Activated naive CD4-positive, alpha-beta T cell treated with anti-CD3 and anti-CD28 coated beads for 36 hours (primary cell): ENCODE measurements at regions not wholly inside any gene's neighbourhood (a gene's known extent, or its start where the extent isn't known, plus 50 kb on each side); places are given as distances from the start of the nearest gene placed in this dataset.

Experiments
- CTCF ChIA-PET: fragments of 350-600 bp; sonication (Branson Sonifier 250); formaldehyde crosslinking; loops from one replicate; lab custom pipeline; 2021; ENCODE audit warnings: antibody characterized with exemption; lab: Charles Lee
- DNase-seq: peaks from one replicate; pipeline ENCODE4 v3.0.0-alpha.2; 2020
- H3K27ac Mint-ChIP-seq: one replicate; pipeline ENCODE4 v1.8.0; 2021; ENCODE audit warnings: mild to moderate bottlenecking, mixed read lengths
- H3K27me3 Mint-ChIP-seq: one replicate; pipeline ENCODE4 v1.8.0; 2021; ENCODE audit warnings: low read depth, mixed read lengths
- H3K36me3 Mint-ChIP-seq: one replicate; pipeline ENCODE4 v1.8.0; 2021; ENCODE audit warnings: low read depth, mixed read lengths
- H3K4me1 Mint-ChIP-seq: one replicate; pipeline ENCODE4 v1.8.0; 2021; ENCODE audit warnings: low read depth, mixed read lengths
- H3K4me3 Mint-ChIP-seq: one replicate; pipeline ENCODE4 v1.8.0; 2021; ENCODE audit warnings: mild to moderate bottlenecking, moderate library complexity, mixed read lengths
- H3K9me3 Mint-ChIP-seq: one replicate; pipeline ENCODE4 v1.8.0; 2021; ENCODE audit warnings: mixed read lengths
- intact Hi-C: fragments of 100-400 bp; cut with micrococcal nuclease; formaldehyde crosslinking; loops from one replicate; pipeline ENCODE4 v1.15.1; 2023

DNA sequence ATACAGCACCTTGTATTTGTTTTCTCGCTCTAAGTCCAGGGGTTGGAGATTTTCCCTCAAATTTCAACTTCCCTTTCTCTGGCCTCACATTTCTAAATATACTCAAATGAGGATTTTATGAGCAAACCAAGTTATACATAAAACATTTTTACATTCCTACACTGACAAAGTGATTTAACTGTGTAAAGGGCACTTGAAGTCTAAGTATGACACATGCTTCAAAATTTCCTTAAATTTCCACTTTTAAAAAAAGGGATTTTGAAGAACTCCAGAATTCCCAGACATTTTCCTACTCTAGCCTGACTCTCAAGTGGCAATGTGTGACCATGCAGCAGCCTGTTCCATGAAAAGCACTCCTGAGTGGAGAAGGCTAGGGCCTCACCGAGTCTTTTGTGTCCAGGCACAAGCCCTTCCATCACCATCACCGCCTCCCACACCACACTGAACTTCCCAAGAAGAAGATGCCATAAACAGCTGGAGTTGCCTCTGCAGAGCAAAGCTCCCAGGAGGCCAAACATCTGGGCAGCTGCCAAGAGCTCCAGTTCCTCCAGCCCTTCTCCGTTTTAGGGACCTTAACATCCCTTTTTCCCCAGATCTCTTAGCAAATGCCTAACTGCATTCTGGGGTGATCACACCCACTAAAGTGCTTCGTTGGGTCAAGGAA, 68.9 kb downstream of the NCR2 start:
- no peak for DNase-seq
- H3K4me3 Mint-ChIP-seq: no peak overlapping the region
- H3K9me3 Mint-ChIP-seq: peaks cover 5% of the 10 kb centered on the region
- H3K27ac Mint-ChIP-seq: no peak overlapping the region
- intact Hi-C loops: no loop called here
- H3K4me1 Mint-ChIP-seq: no peaks in the 10 kb centered on the region
- CTCF ChIA-PET: no interaction called here
- no peaks in the 10 kb centered on the region for H3K36me3 Mint-ChIP-seq
- H3K27me3 Mint-ChIP-seq: peaks cover 10% of the 10 kb centered on the region

DNA sequence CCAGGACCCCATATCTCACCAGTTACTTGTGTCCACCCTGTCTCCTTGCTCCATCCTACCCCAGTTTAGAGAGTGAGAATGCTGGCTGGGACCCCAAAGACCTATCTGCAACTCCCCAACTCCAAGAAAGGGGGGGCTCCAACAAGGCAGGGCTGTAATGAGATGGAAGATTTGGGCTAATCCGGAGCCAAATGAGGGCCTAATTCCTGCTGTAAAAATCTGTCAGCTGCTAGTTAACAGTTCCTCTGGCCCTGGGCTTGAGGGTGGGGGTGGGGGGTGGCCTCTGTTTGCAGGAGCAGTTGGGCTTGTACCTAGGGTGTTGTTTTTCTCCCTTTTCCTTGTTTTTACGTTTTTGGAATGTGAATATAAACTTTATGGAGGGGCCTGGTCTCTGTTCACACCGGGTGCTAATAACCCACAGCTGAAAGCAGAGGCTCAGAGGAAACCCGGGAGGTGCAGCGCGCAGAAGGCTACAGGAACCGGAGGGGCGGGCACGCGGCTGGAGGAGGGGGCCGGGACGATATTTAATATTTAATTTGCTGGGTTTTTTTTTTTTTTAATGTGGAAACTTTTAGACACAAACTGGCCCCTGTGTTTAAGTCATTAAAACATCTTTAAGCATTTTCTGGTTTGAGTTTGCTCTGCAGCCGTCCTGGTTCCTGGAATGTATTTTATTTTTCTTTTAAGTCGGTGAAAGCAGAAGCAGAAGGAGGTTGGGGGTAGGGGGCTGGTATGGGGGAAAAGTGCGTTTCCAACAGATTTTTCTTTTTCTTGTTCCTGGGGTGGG, 70.7 kb downstream of the NCR2 start:
- intact Hi-C loops: no loop called here
- peaks cover 10% of the 10 kb centered on the region for H3K27me3 Mint-ChIP-seq
- CTCF ChIA-PET: no interaction called here

GRCh38 chr6:41406728-41407489, 71.5 kb downstream of the NCR2 start:
- CTCF ChIA-PET: no interaction called here
- Mint-ChIP-seq H3K27ac (no peak overlapping the region), H3K9me3 (peaks cover under 1% of the 10 kb centered on the region)

More for the DNA sequence above, 70.7 kb downstream of the NCR2 start:
- Mint-ChIP-seq H3K4me1 (no peaks in the 10 kb centered on the region), H3K9me3 (peaks cover 5% of the 10 kb centered on the region), H3K4me3 (no peak overlapping the region), H3K36me3 (no peaks in the 10 kb centered on the region), H3K27ac (no peak overlapping the region)
- no peak for DNase-seq

DNA sequence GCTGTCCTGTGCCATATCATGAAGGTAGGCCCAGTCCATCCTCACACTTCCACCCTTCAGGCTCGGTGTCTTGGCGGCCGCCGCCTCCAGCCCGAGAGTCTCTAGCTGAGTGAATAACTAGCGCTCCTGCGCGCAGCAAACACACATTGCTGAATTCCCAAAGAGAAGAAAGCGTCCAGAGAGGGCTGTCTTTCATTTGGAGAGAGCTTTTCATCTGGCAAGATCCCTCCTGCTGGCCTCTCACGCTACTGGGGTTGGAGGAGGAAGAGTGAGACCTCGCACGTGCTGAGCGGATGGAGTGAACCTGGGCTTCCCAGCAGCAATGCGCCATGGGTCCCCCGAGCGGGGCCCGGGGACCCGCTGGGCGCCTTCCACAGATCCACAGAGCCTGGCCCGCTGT, 73.2 kb downstream of the NCR2 start:
- CTCF ChIA-PET: no interaction called here
- intact Hi-C loops: no loop called here
- Mint-ChIP-seq H3K4me3 (no peak overlapping the region), H3K36me3 (no peaks in the 10 kb centered on the region), H3K9me3 (no peaks in the 10 kb centered on the region), H3K4me1 (no peaks in the 10 kb centered on the region), H3K27ac (no peak overlapping the region), H3K27me3 (peaks cover 13% of the 10 kb centered on the region)
- DNase-seq: no peak

More at GRCh38 chr6:41406728-41407489, 71.5 kb downstream of the NCR2 start:
- peaks cover 10% of the 10 kb centered on the region for H3K27me3 Mint-ChIP-seq
- no peaks in the 10 kb centered on the region for H3K4me1 Mint-ChIP-seq
- no peaks in the 10 kb centered on the region for H3K36me3 Mint-ChIP-seq
- DNase-seq: no peak
- intact Hi-C loops: no loop called here
- H3K4me3 Mint-ChIP-seq: no peak overlapping the region

GRCh38 chr6:41408982-41409381, 73.6 kb downstream of the NCR2 start:
- CTCF ChIA-PET: interaction anchor here (1.1 kb wide), 1 partner anchor 16 kb away, joined by 3 read pairs; no protein-coding TSS in a partner anchor
- Mint-ChIP-seq H3K4me1 (no peaks in the 10 kb centered on the region), H3K36me3 (no peaks in the 10 kb centered on the region), H3K4me3 (no peak overlapping the region), H3K27me3 (peaks cover 18% of the 10 kb centered on the region), H3K27ac (no peak overlapping the region), H3K9me3 (no peaks in the 10 kb centered on the region)
- DNase-seq: no peak
- intact Hi-C loops: no loop called here

DNA sequence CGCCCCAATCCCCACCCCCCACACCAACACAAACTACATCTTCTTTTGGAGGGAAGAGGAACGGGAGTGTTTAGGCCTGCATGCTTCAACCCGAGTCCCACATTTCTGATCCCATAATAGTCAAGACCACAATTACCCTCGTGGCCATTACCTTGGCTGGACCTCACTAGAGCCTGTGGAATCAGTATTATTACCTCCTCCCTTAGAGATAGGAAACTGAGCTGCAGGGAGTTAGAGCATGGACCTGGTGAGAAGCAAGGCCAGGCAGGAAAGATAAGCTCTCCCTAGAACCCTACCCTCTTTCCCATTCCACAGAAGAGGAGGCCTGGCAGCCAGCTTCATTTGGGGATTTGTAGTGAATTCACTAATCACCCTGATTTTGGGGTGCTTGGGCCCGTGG, 74.1 kb downstream of the NCR2 start:
- no peaks in the 10 kb centered on the region for H3K4me1 Mint-ChIP-seq
- intact Hi-C loops: no loop called here
- no peaks in the 10 kb centered on the region for H3K9me3 Mint-ChIP-seq
- H3K4me3 Mint-ChIP-seq: no peak overlapping the region
- peaks cover 21% of the 10 kb centered on the region for H3K27me3 Mint-ChIP-seq
- DNase-seq: no peak
- no peaks in the 10 kb centered on the region for H3K36me3 Mint-ChIP-seq
- CTCF ChIA-PET: interaction anchor here (1.1 kb wide), 1 partner anchor 15 kb away, joined by 3 read pairs; no protein-coding TSS in a partner anchor
- H3K27ac Mint-ChIP-seq: no peak overlapping the region

DNA sequence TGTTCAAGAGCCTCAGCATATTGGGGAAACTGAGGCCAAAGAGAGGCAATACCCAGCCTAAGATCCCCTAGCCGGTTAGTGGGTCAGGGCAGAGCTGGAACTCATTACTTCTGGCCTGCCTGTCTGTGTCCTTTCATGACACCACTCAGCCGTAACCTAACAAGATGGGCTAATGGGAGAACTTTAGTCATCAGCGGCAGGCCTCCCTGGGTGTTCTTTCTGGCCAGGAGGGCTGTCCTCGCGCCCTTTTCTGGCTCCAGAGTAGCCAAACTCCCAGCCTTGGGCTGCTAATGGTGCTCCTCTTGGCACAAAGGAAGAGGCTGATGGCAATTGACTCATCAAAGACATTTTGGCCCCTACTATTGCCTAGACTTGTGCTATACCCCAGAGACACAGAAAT, 76.6 kb downstream of the NCR2 start:
- Mint-ChIP-seq H3K36me3 (no peaks in the 10 kb centered on the region), H3K9me3 (no peaks in the 10 kb centered on the region), H3K4me1 (peaks cover 6% of the 10 kb centered on the region), H3K27me3 (peaks cover 30% of the 10 kb centered on the region), H3K27ac (no peak overlapping the region), H3K4me3 (no peak overlapping the region)
- CTCF ChIA-PET: no interaction called here
- DNase-seq: no peak
- intact Hi-C loops: no loop called here

GRCh38 chr6:41413250-41413649, 77.8 kb downstream of the NCR2 start:
- intact Hi-C loops: no loop called here
- DNase-seq: no peak
- Mint-ChIP-seq H3K4me1 (peaks cover 6% of the 10 kb centered on the region), H3K4me3 (no peak overlapping the region), H3K27me3 (peaks cover 34% of the 10 kb centered on the region), H3K27ac (no peak overlapping the region), H3K36me3 (no peaks in the 10 kb centered on the region), H3K9me3 (no peaks in the 10 kb centered on the region)
- CTCF ChIA-PET: interaction anchor here (0.9 kb wide), 1 partner anchor 11 kb away, joined by 10 read pairs; no protein-coding TSS in a partner anchor

- Mint-ChIP-seq H3K4me1 (peaks cover 6% of the 10 kb centered on the region), H3K27ac (no peak overlapping the region), H3K9me3 (peaks cover 2% of the 10 kb centered on the region), H3K4me3 (no peak overlapping the region), H3K36me3 (no peaks in the 10 kb centered on the region), H3K27me3 (peaks cover 41% of the 10 kb centered on the region)
- DNase-seq: no peak
- CTCF ChIA-PET: interaction anchor here (0.7 to 2.4 kb wide), 2 partner anchors 9 to 77 kb away, joined by 4 to 11 read pairs; no protein-coding TSS in a partner anchor
- intact Hi-C loops: no loop called here
These were observed 81.1 kb downstream of the NCR2 start for GRCh38 chr6:41416501-41416837.

GRCh38 chr6:41418741-41419140, 83.3 kb downstream of the NCR2 start:
- no peaks in the 10 kb centered on the region for H3K36me3 Mint-ChIP-seq
- intact Hi-C loops: no loop called here
- peaks cover 2% of the 10 kb centered on the region for H3K9me3 Mint-ChIP-seq
- CTCF ChIA-PET: no interaction called here
- H3K27me3 Mint-ChIP-seq: peaks cover 36% of the 10 kb centered on the region
- no peak overlapping the region for H3K4me3 Mint-ChIP-seq
- DNase-seq: no peak
- H3K27ac Mint-ChIP-seq: no peak overlapping the region
- H3K4me1 Mint-ChIP-seq: peaks cover 6% of the 10 kb centered on the region

DNA sequence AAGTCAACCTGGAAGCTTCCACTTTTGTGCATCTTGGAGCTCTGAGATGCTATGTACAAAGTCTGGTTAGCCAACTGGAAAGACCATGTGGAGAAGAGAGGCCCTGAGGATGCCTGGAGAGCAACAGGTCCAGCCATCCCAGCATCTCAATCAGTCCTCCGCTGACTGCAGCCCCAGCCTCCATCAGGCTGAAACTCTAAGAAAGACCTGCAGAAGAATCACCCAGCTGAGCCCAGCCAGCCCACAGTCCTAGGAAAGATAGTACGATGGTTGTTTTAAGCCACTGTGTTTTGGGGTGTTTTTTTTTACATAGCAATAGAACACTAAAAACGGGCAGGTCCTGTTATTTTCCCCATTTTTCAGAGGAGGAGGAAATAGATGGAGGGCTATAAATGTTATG, 84.0 kb downstream of the NCR2 start:
- CTCF ChIA-PET: interaction anchor here (0.8 kb wide), 1 partner anchor 184 kb away, joined by 3 read pairs; no protein-coding TSS in a partner anchor
- peaks cover 30% of the 10 kb centered on the region for H3K27me3 Mint-ChIP-seq
- H3K9me3 Mint-ChIP-seq: peaks cover 2% of the 10 kb centered on the region

DNA sequence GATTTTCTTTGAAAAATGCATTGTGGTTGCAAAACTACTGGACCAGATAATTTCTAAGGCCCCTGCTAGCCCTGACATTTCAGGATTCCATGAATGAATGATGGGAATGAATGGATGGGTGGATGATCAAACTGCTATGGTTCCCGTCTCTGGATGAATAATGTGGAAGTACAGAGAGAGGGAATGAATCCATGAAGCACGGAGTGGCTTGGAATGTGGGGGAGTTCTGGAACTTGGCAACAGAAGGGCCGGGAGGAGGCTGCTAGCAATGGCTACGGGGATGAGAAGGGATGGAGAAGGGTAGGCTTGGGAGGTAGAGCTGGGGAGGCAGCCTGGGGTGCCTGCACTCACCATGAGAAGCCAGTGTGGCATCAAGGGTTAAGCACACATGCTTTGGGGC, 84.8 kb downstream of the NCR2 start:
- Mint-ChIP-seq H3K9me3 (peaks cover 2% of the 10 kb centered on the region), H3K27ac (no peak overlapping the region), H3K36me3 (no peaks in the 10 kb centered on the region), H3K4me1 (peaks cover 6% of the 10 kb centered on the region), H3K4me3 (no peak overlapping the region), H3K27me3 (peaks cover 26% of the 10 kb centered on the region)
- CTCF ChIA-PET: interaction anchor here (0.8 to 6.8 kb wide), 3 partner anchors 46 to 173 kb away, joined by 3 to 50 read pairs (median 4); no protein-coding TSS in a partner anchor
- intact Hi-C loops: no loop called here
- no peak for DNase-seq

More for the DNA sequence above, 84.0 kb downstream of the NCR2 start:
- Mint-ChIP-seq H3K4me1 (peaks cover 6% of the 10 kb centered on the region), H3K27ac (no peak overlapping the region), H3K4me3 (no peak overlapping the region), H3K36me3 (no peaks in the 10 kb centered on the region)
- DNase-seq: no peak
- intact Hi-C loops: no loop called here
